ENCODE measurements at regions not wholly inside any gene's neighbourhood (a gene's known extent, or its start where the extent isn't known, plus 50 kb on each side); places are given as distances from the start of the nearest gene placed in this dataset.

- no peak overlapping the region for H3K4me3 ChIP-seq (ENCODE audit: low read depth, low read length)
- no peak for TF ChIP-seq CTCF (IDR thresholded peaks at IDR 0.05; ENCODE audit: control insufficient read depth, extremely low read depth, insufficient read depth)
- no peak for DNase-seq (ENCODE audit: low read depth)
These were observed 134.9 kb upstream of the HSD17B12 start for GRCh38 chr11:43545610-43546009.

- no peak overlapping the region for H3K4me3 ChIP-seq (ENCODE audit: low read depth, low read length)
- no peak for DNase-seq (ENCODE audit: low read depth)
- no peak for TF ChIP-seq CTCF (IDR thresholded peaks at IDR 0.05; ENCODE audit: control insufficient read depth, extremely low read depth, insufficient read depth)
These were observed 133.7 kb upstream of the HSD17B12 start for GRCh38 chr11:43546561-43547429.

- no peak for DNase-seq (ENCODE audit: low read depth)
- TF ChIP-seq CTCF (IDR thresholded peaks at IDR 0.05; ENCODE audit: control insufficient read depth, extremely low read depth, insufficient read depth): no peak
- no peak overlapping the region for H3K4me3 ChIP-seq (ENCODE audit: low read depth, low read length)
These were observed 133.1 kb upstream of the HSD17B12 start for GRCh38 chr11:43547430-43547831.

GRCh38 chr11:43547889-43548381, 132.6 kb upstream of the HSD17B12 start:
- DNase-seq (ENCODE audit: low read depth): no peak
- H3K4me3 ChIP-seq (ENCODE audit: low read depth, low read length): no peak overlapping the region
- no peak for TF ChIP-seq CTCF (IDR thresholded peaks at IDR 0.05; ENCODE audit: control insufficient read depth, extremely low read depth, insufficient read depth)

GRCh38 chr11:43548916-43549315, 131.6 kb upstream of the HSD17B12 start:
- TF ChIP-seq CTCF (IDR thresholded peaks at IDR 0.05; ENCODE audit: control insufficient read depth, extremely low read depth, insufficient read depth): no peak
- DNase-seq (ENCODE audit: low read depth): no peak
- H3K4me3 ChIP-seq (ENCODE audit: low read depth, low read length): no peak overlapping the region

GRCh38 chr11:43549624-43550023, 130.9 kb upstream of the HSD17B12 start:
- no peak overlapping the region for H3K4me3 ChIP-seq (ENCODE audit: low read depth, low read length)
- TF ChIP-seq CTCF (IDR thresholded peaks at IDR 0.05; ENCODE audit: control insufficient read depth, extremely low read depth, insufficient read depth): no peak

More at GRCh38 chr11:43549624-43550023, 130.9 kb upstream of the HSD17B12 start:
- DNase-seq (ENCODE audit: low read depth): no peak

Measured in LNCaP clone FGC (cell line).